ENCODE measurements at regions not wholly inside any gene's neighbourhood (a gene's known extent, or its start where the extent isn't known, plus 50 kb on each side); places are given as distances from the start of the nearest gene placed in this dataset.
"Not testable (repeated sequence)": the region's sequence is repeated elsewhere in the genome, so short reads cannot be mapped to it uniquely, and the experiment has no call there.

DNA sequence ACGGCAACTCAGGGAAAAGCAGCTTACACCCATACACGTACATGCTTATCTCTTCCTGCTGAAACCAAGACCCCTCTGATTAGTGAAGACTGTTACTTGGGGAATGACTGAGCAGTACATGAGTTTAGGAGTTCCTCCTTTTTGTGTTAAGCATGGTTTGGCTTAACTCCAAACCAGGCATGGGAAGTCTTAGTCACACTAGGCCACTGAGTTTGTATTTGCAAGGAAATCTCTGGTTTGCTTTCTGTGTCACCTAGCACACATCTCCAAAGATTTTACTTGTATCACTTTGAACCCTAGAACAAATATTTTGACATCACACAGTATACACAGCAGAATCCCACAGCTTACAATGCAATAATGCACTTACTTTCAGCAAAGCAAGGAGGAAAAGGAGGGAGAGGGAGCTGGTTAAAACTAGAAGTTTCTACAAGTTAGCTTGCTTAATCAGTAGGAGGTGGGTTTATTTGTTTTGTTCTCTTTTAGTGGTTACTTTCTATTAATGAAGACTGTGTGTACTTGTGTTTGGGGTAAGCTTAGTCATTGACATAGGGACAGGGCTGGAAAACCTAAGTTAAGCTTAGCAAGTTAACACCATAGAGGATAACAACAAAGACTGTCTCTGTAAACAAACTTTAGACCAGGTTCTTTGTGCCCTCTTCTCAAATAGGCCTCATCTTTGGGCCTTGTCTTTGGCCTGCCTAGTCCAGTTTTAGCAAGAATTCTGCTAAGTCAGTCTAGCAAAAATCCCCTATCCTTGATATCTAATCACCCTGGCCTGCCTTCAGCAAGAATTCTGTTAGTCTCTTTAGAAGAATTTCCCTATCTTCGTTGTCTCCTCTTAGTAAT, 219.4 kb downstream of the MREG start:
- DNase-seq, result no peak

- DNase-seq, result no peak
These were observed 221.8 kb downstream of the MREG start for GRCh38 chr2:215791481-215791937.

- DNase-seq, result no peak
These were observed 222.6 kb downstream of the MREG start for GRCh38 chr2:215790523-215791421.

DNA sequence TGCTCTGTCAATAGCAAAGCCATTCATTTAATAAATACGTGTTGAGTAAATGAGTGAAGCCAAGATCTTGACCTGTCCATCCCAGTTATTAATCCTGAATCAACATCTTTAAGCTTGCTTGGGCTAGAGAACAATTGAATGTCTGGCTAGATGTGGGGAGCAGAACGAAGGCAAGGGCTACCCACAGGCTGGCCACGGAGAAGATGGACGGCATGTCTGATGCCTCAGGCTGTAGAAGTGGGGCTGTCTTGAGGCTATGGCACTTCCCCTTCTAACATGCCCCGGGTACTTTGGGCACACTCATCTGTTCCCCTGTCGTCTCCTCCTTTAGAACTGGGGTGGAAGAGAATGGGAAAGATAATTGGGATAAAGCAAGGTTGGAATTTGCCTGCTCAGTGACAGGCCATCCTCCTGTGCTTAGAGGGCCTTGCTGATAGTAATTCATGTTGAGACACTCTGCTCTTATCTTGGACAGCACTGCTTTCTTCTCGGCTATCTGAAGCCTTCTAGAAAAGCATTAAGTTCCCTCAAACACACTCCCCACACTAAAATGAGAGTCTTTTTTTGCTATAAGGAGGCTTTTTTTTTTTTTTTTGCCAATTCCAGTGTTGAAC, 225.7 kb downstream of the MREG start:
- DNase-seq, result no peak

DNA sequence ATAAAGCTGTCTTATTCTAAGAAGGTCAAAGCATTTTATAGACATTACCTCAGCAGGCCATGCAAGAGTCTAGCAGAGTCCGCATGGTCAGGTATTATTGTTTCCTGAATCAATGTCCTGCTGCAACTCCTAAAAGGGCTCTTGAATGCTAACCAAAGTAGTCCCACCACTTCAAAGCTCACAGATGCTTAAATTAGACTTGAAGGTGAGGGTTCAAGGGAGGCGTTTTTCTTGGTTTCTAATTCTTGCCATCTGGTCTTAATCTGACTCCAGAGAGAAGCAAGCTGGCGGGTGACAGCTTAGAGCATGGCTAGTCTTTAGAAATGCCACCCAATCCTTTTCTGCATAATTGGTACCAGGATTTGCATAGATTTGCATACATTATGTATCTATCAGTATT, 226.3 kb downstream of the MREG start:
- no peak for DNase-seq

- DNase-seq, result no peak
These were observed 229.0 kb downstream of the MREG start for GRCh38 chr2:215784371-215784783.

GRCh38 chr2:215783640-215784039, 229.7 kb downstream of the MREG start:
- not testable (repeated sequence) for DNase-seq

- DNase-seq, result no peak
These were observed 230.4 kb downstream of the MREG start for GRCh38 chr2:215782965-215783364.

DNA sequence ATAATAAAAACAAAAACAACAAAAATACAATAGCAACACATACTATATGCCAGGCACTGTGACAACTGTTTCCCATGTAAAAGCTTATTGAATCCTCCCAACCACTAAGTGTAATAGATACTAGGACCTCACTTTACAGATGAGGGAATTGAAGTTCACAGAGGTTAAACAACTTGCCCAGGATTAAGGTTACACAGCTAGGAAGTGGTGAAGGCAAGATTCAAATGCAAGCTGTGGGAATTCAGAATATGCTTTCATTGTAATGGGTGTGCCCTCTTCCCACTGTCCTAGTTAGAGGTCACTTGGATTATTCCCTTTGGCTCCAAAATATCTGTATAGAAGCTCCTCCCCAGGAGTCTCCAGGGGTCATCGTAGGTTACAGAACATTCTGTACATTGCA, 231.1 kb downstream of the MREG start:
- DNase-seq, result no peak

DNA sequence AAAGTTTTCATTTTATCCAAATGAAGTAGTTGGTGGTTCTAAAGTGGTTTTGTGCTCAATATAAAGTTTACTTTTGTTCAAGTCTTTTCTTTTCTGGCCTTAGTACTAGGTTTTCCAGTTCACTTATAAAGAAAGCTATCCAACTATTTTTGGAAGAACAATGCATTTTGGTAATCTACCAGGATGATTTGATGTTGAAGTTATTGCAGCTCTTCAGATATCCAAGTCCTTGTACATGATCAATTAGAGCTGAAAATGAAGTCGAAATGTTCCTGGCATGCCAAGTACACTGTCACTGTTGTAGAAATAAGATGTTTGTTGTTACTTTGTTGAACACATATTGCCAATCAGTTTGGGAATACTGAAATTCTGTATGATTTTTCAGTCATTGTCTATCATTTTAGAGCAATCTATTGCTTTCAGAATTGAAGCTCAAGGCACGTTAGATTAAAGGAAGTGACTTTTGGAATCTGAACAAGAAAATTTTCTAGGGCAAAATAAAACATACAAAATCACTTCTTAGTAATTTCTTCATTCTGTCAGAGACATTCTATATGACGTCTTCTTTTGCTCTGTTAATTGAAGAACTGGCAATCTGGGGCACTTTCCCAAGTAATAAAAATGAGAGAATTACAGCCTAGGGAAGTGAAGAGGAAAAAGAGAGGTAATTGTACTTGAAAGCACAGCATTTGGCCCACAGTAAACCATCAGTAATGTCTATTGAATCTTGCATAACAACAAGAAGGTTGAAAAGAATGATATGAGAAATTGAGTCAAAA, 232.3 kb downstream of the MREG start:
- DNase-seq, result no peak

GRCh38 chr2:215780313-215780712, 233.0 kb downstream of the MREG start:
- no peak for DNase-seq

GRCh38 chr2:215779912-215780311, 233.4 kb downstream of the MREG start:
- no peak for DNase-seq

GRCh38 chr2:215777465-215778044, 235.8 kb downstream of the MREG start:
- no peak for DNase-seq

GRCh38 chr2:215775106-215775505, 238.2 kb downstream of the MREG start:
- no peak for DNase-seq

DNA sequence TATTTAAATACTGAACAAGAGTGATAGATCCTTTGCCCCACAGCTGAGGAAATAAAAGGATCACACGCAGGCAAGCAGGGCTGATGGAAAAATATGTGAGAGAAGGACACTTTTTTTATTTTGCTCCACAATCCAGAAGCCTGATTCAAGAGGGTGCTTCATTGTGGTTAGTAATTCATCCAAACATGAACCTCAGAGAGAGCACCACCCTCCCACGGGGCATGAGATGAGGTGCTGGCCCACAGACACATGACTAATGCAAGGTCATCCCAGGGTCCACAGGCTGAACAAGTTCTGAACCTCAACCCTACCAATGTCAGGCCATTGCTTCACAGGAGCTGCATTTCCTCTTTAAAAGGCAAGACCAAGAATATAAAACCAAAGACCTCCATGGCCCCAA, 239.6 kb downstream of the MREG start:
- DNase-seq, result no peak

DNA sequence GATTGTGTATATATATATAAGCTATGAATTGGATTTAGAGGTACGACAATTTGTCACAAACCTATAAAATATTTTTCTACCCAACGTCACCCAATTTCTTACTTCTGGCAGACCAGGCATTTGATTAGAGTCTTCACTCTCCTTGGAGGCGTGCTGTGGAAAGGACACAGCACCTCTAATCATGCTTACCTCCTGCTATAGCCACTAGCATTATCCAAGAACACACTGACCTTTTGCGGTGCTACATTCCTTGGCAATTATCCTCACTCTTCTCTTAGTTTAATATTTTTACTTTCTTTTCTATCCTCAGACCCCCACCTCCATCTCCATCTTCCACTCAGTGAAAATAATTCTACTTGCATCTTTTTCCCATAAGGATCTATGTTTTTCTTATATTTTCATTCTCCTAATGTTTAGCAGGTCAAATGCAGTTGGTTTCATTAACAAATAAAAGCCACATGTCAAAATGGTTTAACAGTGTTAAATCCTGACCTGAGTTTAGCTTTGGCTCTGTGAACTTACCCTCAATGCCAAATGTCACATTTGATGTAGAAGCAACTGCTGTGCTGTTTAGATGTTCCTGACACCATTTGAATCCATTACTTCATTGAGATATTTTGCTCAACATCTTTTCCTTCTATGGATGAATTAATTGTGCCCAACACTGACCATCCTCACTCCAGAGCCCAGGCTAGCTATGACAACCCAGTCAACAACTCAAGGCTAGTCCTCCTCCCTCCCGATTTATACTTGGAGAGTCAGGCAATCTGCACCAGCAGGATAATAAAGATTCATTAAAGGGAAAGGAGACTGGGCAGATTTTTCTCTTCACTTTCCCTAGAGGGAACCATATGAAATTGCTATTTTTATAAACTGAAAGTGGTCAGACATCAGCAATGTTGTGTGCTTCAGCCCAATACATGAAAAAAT, 240.5 kb downstream of the MREG start:
- no peak for DNase-seq

DNA sequence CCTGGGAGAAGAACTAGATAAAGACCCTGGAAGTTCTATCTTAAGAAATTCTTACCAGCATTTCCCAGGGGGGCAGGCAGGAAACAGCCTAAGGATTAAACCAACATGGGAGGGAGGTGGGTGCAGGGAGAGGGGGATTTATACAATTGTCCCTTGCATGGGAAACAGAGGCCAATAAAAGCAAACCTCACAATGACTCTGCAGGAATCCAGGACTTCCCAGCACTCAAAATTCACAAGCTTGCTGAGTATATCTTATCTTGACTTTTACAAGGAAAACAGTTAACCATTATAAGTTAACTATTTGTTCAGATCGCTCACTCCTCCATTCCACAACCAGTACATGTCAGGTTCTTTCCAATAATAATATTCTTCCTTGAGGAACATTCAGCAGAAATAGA, 241.3 kb downstream of the MREG start:
- DNase-seq, result no peak

DNA sequence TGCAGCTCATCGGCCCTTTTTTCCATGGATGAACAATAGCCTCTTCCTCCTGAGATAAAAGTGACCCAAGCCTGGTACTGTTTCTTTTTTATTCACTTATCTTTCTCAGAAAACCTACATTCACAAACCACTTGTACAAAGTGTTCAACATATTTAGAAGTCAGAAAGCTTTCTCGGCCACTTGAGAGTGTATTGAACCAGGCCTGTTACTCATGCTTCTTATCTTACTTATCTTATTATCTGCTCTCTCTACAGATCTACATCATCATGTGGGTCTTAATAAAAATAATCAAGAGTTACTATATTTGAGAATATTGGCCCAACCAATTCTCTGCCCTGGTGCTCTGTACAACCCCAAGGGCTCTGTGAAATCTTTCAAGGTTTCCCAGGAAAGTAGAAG, 242.1 kb downstream of the MREG start:
- no peak for DNase-seq

GRCh38 chr2:215770668-215771067, 242.7 kb downstream of the MREG start:
- DNase-seq, result no peak

- no peak for DNase-seq
These were observed 244.1 kb downstream of the MREG start for GRCh38 chr2:215769246-215769645.

GRCh38 chr2:215767625-215768024, 245.7 kb downstream of the MREG start:
- DNase-seq, result no peak

Measured in stimulated activated naive CD4-positive, alpha-beta T cell treated with Interleukin-2 at 50 U/mL for 16 hours (primary cell).